HCT116 (cell line): ENCODE measurements at regions not wholly inside any gene's neighbourhood (a gene's known extent, or its start where the extent isn't known, plus 50 kb on each side); places are given as distances from the start of the nearest gene placed in this dataset.

Source experiments
- ATAC-seq: fragments of 200-7000 bp; cut with Tn5 transposase; 2 replicates; pipeline ENCODE4 v1.9.1; 2020; ENCODE audit warnings: mild to moderate bottlenecking, moderate library complexity
- BruUV-seq: library from RNA; stranded (reverse); fragments of 400-500 nt; replicated peaks from 2 replicates; lab custom pipeline; 2021; lab: Mats Ljungman, UMichigan
- CTCF ChIA-PET: fragments of 300-600 bp; sonication (Branson Sonifier 250); formaldehyde crosslinking; loops from one replicate; lab custom pipeline; 2021; ENCODE audit warnings: antibody characterized with exemption; lab: Charles Lee
- POLR2A ChIA-PET: fragments of 300-600, 350-600 bp; sonication (Branson Sonifier 250); formaldehyde crosslinking; loops from one replicate; lab custom pipeline; 2021; ENCODE audit warnings: antibody characterized with exemption; lab: Charles Lee
- RAD21 ChIA-PET, 2 experiments: fragments of 300-600 bp; sonication (Branson Sonifier 250); formaldehyde crosslinking; loops; one replicate each; lab custom pipeline; 2023; ENCODE audit warnings: low total read pairs in 2 of 2; ENCODE audit not compliant: uncharacterized antibody in 2 of 2, unreplicated experiment in 2 of 2, low non-redundant PET in 1 of 2; lab: Charles Lee
- DNase-seq: peaks from one replicate; pipeline ENCODE4 v3.0.0-alpha.2; 2010; ENCODE audit warnings: low read depth, low spot score
- H2AFZ ChIP-seq: fragments of 200-600 bp; shearing (Covaris generic), sonication (generic); 2 replicates; pipeline ENCODE4 v1.6.1; 2017; ENCODE audit warnings: low read depth, mixed run types, mixed read lengths, antibody characterized with exemption, low read length; ENCODE audit not compliant: poor library complexity, severe bottlenecking
- H3K27ac ChIP-seq: 2 replicates; pipeline ENCODE4 v1.5.1; 2012; ENCODE audit warnings: low read depth, low read length
- H3K27me3 ChIP-seq: fragments of 200-600 bp; sonication (generic); 2 replicates; pipeline ENCODE4 v1.6.1; 2016; ENCODE audit warnings: mixed run types, low read length, mixed read lengths; ENCODE audit not compliant: insufficient read depth
- H3K36me3 ChIP-seq, 2 experiments: fragments of 200-500 bp in 1 of 2; fragments of 200-600 bp in 1 of 2; sonication (Bioruptor generic) in 1 of 2; sonication (generic) in 1 of 2; 2 replicates each; pipeline versions ENCODE4 v1.5.1 to v1.6.1; 2014 to 2016; ENCODE audit warnings: low read length in 2 of 2, inconsistent platforms in 1 of 2, mixed read lengths in 1 of 2, mixed run types in 1 of 2; ENCODE audit not compliant: insufficient read depth in 2 of 2, control insufficient read depth in 1 of 2
- H3K4me1 ChIP-seq, 2 experiments: fragments of 200-600 bp in 1 of 2; sonication (generic) in 1 of 2; 2 replicates each; pipeline versions ENCODE4 v1.5.1 to v1.6.1; 2012 to 2017; ENCODE audit warnings: low read length in 2 of 2, inconsistent platforms in 1 of 2, mild to moderate bottlenecking in 1 of 2, mixed read lengths in 1 of 2, mixed run types in 1 of 2, moderate library complexity in 1 of 2; ENCODE audit not compliant: insufficient read depth in 2 of 2, control insufficient read depth in 1 of 2
- H3K4me2 ChIP-seq: fragments of 200-600 bp; sonication (generic); 2 replicates; pipeline ENCODE4 v1.6.1; 2017; ENCODE audit warnings: mixed run types, low read length, mixed read lengths
- H3K4me3 ChIP-seq, 2 experiments: fragments of 200-600 bp in 1 of 2; sonication (generic) in 1 of 2; replicated peaks in 1 of 2; 2 replicates each; pipeline ENCODE4 v1.5.1; 2011 to 2016; ENCODE audit warnings: low read length in 2 of 2, control low read depth in 1 of 2, low read depth in 1 of 2, mild to moderate bottlenecking in 1 of 2, mixed read lengths in 1 of 2, mixed run types in 1 of 2
- H3K79me2 ChIP-seq: fragments of 200-600 bp; sonication (generic); 2 replicates; pipeline ENCODE4 v1.6.1; 2017; ENCODE audit warnings: mild to moderate bottlenecking, mixed run types, low read length, moderate library complexity, mixed read lengths; ENCODE audit not compliant: insufficient read depth
- H3K9ac ChIP-seq: fragments of 200-600 bp; sonication (generic); 2 replicates; pipeline ENCODE4 v1.6.1; 2016; ENCODE audit warnings: low read length, mixed read lengths
- H3K9me2 ChIP-seq: fragments of 200-600 bp; sonication (generic), shearing (Covaris generic); 2 replicates; pipeline ENCODE4 v1.6.1; 2017; ENCODE audit warnings: mixed run types, mild to moderate bottlenecking, moderate library complexity; ENCODE audit not compliant: insufficient read depth
- H3K9me3 ChIP-seq, 2 experiments: fragments of 200-500 bp in 1 of 2; fragments of 200-600 bp in 1 of 2; sonication (Bioruptor generic) in 1 of 2; sonication (generic) in 1 of 2; 2 replicates each; pipeline ENCODE4 v1.6.1; 2014 to 2017; ENCODE audit warnings: low read length in 2 of 2, mixed read lengths in 2 of 2, inconsistent platforms in 1 of 2, low read depth in 1 of 2, mild to moderate bottlenecking in 1 of 2, mixed run types in 1 of 2, moderate library complexity in 1 of 2; ENCODE audit not compliant: control insufficient read depth in 1 of 2, insufficient read depth in 1 of 2
- H4K20me1 ChIP-seq: fragments of 200-600 bp; sonication (generic), shearing (Covaris generic); 2 replicates; pipeline ENCODE4 v1.6.1; 2017; ENCODE audit warnings: mixed run types, mild to moderate bottlenecking, moderate library complexity; ENCODE audit not compliant: insufficient read depth
- CBX3 ChIP-seq: IDR thresholded peaks from 2 replicates; pipeline ENCODE4 v1.6.1; 2012; ENCODE audit warnings: low read depth
- EGR1 ChIP-seq: IDR thresholded peaks from 2 replicates; pipeline ENCODE4 v1.6.1; 2012; ENCODE audit warnings: low read depth
- POLR2A ChIP-seq: IDR thresholded peaks from 2 replicates; pipeline ENCODE4 v1.7.0; 2011; ENCODE audit warnings: borderline replicate concordance; ENCODE audit not compliant: insufficient read depth, insufficient read length; ENCODE audit errors: extremely low read depth
- SIN3A ChIP-seq: IDR thresholded peaks from 2 replicates; pipeline ENCODE4 v1.6.1; 2012; ENCODE audit warnings: low read depth
- SP1 ChIP-seq: IDR thresholded peaks from 2 replicates; pipeline ENCODE4 v1.6.1; 2012; ENCODE audit warnings: low read depth
- SRF ChIP-seq: IDR thresholded peaks from 2 replicates; pipeline ENCODE4 v1.6.1; 2012; ENCODE audit warnings: low read depth
- ZFX ChIP-seq: fragments of 450-650 bp; IDR thresholded peaks from 2 replicates; pipeline ENCODE4 v1.6.1; 2017
- intact Hi-C: fragments of 100-400 bp; cut with micrococcal nuclease; formaldehyde crosslinking; loops from 2 replicates; pipeline ENCODE4 v1.10.0; 2022
- TF ChIP-seq, protein P1 (sequence below): IDR thresholded peaks from 2 replicates; pipeline ENCODE4 v1.6.1; 2012; ENCODE audit warnings: low read depth
- TF ChIP-seq, protein P2 (sequence below): IDR thresholded peaks from 2 replicates; pipeline ENCODE4 v1.6.1; 2012

DNA sequence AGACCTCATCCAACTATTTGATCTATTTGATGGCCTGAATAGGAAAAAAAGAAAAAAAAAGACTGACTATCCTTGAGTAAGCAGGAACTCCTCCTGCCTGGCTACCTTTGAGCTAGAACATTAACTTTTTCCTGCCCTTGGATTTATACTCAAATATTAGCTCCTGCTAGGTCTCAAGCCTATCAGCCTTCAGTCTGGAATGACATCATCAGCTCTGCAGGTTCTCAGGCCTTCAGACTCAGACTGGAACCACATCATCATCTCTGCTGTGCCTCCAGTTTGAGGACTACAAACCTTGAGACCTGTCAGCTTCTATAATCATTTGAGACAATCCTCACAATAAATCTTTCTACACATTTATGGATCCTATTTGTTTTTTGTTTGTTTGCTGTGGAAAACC lies 754.0 kb upstream of the SLIT2 start:
- Histone ChIP-seq H3K36me3 (no peaks in the 10 kb centered on the region), H3K27ac (no peak overlapping the region), H3K4me1 (no peaks in the 10 kb centered on the region), H3K9me3 (no peaks in the 10 kb centered on the region), H3K27me3 (no peaks in the 10 kb centered on the region), H4K20me1 (no peaks in the 10 kb centered on the region), H3K79me2 (no peaks in the 10 kb centered on the region; the same call in 1 of the 2 replicates), H3K9me2 (no peaks in the 10 kb centered on the region), H3K9ac (no peak overlapping the region), H2AFZ (no peak overlapping the region), H3K4me3 (no peak overlapping the region), H3K4me2 (no peak overlapping the region)
- ChIA-PET POLR2A (no interaction called here), CTCF (no interaction called here), RAD21 (no interaction called here)
- intact Hi-C loops, result no loop called here
- BruUV-seq, result no TSS peak
- ATAC-seq (no peak), DNase-seq (no peak)
- no peak for TF ChIP-seq EGR1
- TF ChIP-seq SP1, result no peak
- TF ChIP-seq CBX3, result no peak
- no peak for TF ChIP-seq POLR2A
- TF ChIP-seq, protein P1, sequence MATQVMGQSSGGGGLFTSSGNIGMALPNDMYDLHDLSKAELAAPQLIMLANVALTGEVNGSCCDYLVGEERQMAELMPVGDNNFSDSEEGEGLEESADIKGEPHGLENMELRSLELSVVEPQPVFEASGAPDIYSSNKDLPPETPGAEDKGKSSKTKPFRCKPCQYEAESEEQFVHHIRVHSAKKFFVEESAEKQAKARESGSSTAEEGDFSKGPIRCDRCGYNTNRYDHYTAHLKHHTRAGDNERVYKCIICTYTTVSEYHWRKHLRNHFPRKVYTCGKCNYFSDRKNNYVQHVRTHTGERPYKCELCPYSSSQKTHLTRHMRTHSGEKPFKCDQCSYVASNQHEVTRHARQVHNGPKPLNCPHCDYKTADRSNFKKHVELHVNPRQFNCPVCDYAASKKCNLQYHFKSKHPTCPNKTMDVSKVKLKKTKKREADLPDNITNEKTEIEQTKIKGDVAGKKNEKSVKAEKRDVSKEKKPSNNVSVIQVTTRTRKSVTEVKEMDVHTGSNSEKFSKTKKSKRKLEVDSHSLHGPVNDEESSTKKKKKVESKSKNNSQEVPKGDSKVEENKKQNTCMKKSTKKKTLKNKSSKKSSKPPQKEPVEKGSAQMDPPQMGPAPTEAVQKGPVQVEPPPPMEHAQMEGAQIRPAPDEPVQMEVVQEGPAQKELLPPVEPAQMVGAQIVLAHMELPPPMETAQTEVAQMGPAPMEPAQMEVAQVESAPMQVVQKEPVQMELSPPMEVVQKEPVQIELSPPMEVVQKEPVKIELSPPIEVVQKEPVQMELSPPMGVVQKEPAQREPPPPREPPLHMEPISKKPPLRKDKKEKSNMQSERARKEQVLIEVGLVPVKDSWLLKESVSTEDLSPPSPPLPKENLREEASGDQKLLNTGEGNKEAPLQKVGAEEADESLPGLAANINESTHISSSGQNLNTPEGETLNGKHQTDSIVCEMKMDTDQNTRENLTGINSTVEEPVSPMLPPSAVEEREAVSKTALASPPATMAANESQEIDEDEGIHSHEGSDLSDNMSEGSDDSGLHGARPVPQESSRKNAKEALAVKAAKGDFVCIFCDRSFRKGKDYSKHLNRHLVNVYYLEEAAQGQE, result no peak
- no peak for TF ChIP-seq SIN3A
- TF ChIP-seq, protein P2, sequence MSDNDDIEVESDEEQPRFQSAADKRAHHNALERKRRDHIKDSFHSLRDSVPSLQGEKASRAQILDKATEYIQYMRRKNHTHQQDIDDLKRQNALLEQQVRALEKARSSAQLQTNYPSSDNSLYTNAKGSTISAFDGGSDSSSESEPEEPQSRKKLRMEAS, result no peak
- TF ChIP-seq SRF, result no peak
- no peak for TF ChIP-seq ZFX
